HG02759 (cell line): ENCODE measurements at regions not wholly inside any gene's neighbourhood (a gene's known extent, or its start where the extent isn't known, plus 50 kb on each side); places are given as distances from the start of the nearest gene placed in this dataset.

Experiments used
- ATAC-seq: cut with Tn5 transposase; IDR thresholded peaks from one replicate; pipeline ENCODE4 v1.9.1; 2021; ENCODE audit warnings: mild to moderate bottlenecking, moderate library complexity; ENCODE audit not compliant: unreplicated experiment

DNA sequence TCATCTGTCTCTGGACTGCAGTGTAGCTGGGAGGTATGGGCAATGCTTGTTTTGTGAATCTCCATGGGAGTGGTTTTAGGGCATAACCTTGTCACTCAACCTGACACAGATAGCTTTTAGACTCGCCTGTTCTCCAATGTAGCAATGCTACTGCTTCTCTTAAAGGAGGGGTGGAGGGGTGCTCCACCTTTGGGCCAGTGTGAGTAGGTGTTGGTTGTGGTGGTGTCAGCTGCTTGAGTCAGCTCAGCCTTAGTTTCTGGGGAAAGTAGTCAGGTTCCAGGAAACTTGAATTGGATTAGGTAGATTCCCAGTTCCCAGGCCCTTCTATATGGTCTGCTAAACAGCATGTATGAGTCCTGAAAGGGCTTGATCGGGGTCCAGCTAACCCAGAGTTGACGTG is 91.1 kb upstream of the PLPPR1 start:
- no peak for ATAC-seq

GRCh38 chr9:100938507-100938906 is 90.0 kb upstream of the PLPPR1 start:
- no peak for ATAC-seq

DNA sequence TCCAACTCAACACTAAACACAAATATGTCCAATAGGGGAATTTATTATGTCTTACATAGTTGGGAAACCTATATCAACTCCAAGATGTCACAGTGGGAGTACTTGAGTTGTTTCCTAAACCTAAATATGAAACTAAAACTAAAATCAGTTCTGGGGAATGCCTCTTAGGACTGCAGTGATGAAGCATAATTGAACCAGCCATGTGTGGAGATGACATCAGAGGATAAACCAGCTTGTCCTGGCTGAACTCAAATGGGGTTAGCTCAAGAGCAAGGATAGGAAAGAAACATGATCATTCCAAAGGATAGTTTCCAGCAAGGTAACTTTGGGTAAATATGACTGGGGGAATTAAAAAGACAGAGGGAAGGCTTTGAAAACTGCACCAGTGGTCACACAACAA is 88.9 kb upstream of the PLPPR1 start:
- ATAC-seq: no peak

- no peak for ATAC-seq
These were observed 69.3 kb upstream of the PLPPR1 start for GRCh38 chr9:100959226-100959625.
